GM23338 (cell line): ENCODE measurements at regions not wholly inside any gene's neighbourhood (a gene's known extent, or its start where the extent isn't known, plus 50 kb on each side); places are given as distances from the start of the nearest gene placed in this dataset.

Experiments used
- EZH2phosphoT487 ChIP-seq: fragments of 200-600 bp; sonication (generic); IDR thresholded peaks from one replicate; pipeline ENCODE4 v1.8.1; 2018; ENCODE audit warnings: antibody characterized with exemption; ENCODE audit not compliant: unreplicated experiment
- JUNB ChIP-seq: IDR thresholded peaks from one replicate; pipeline ENCODE4 v1.6.1; 2016; ENCODE audit warnings: antibody characterized with exemption; ENCODE audit not compliant: unreplicated experiment
- NANOG ChIP-seq: IDR thresholded peaks from 2 replicates; pipeline ENCODE4 v1.6.1; 2016; ENCODE audit warnings: antibody characterized with exemption, borderline replicate concordance
- POLR2AphosphoS5 ChIP-seq: IDR thresholded peaks from 2 replicates; pipeline ENCODE4 v1.6.1; 2016; ENCODE audit warnings: antibody characterized with exemption, low read depth
- ZNF331 ChIP-seq: fragments of 250-450 bp; sonication (Bioruptor Pico); IDR thresholded peaks from 2 replicates; pipeline ENCODE4 v1.5.0; 2020; ENCODE audit warnings: low read depth, mild to moderate bottlenecking, moderate library complexity
- TF ChIP-seq, protein P1 (sequence below), 2 experiments: fragments of 200-600 bp in 1 of 2; sonication (generic) in 1 of 2; conservative IDR thresholded peaks; 2 replicates each; pipeline versions ENCODE4 v1.5.1 to v1.6.1; 2016 to 2017; ENCODE audit warnings: antibody characterized with exemption in 2 of 2, low read depth in 2 of 2, mild to moderate bottlenecking in 2 of 2, moderate library complexity in 1 of 2
- TF ChIP-seq, protein P2 (sequence below): IDR thresholded peaks from one replicate; pipeline ENCODE4 v1.6.1; 2018; ENCODE audit warnings: antibody characterized with exemption; ENCODE audit not compliant: unreplicated experiment
- TF ChIP-seq, protein P3 (sequence below): IDR thresholded peaks from 2 replicates; pipeline ENCODE4 v1.6.1; 2016; ENCODE audit warnings: antibody characterized with exemption

DNA sequence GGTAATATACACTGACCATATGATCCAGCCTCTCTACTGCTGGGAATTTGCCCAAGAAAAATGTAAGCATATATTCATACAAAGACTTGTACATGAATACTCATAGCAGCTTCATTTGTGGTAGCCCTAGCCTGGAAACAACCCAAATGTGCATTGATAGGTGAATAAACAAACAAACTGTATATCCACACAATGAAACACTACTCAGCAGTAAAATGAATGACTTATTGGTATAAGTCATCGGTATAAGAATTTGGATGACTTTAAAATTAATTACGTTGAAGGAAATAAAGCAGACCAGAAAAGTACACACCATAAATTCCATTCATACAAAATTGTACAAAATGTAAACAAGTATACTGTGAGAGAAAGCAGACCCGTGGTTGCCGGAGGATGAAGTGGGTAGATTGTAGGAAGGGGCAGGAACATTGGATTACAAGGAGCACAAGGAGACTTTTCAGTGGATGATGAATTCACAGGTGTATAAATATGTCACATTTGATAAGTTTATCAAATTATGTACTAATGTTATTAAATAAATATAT lies 376.7 kb downstream of the TDRD15 start:
- TF ChIP-seq POLR2AphosphoS5 (no peak), JUNB (no peak), NANOG (no peak), EZH2phosphoT487 (no peak), ZNF331 (CRISPR knock-in tag) (no peak)
- TF ChIP-seq, protein P1, sequence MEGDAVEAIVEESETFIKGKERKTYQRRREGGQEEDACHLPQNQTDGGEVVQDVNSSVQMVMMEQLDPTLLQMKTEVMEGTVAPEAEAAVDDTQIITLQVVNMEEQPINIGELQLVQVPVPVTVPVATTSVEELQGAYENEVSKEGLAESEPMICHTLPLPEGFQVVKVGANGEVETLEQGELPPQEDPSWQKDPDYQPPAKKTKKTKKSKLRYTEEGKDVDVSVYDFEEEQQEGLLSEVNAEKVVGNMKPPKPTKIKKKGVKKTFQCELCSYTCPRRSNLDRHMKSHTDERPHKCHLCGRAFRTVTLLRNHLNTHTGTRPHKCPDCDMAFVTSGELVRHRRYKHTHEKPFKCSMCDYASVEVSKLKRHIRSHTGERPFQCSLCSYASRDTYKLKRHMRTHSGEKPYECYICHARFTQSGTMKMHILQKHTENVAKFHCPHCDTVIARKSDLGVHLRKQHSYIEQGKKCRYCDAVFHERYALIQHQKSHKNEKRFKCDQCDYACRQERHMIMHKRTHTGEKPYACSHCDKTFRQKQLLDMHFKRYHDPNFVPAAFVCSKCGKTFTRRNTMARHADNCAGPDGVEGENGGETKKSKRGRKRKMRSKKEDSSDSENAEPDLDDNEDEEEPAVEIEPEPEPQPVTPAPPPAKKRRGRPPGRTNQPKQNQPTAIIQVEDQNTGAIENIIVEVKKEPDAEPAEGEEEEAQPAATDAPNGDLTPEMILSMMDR (conservative IDR thresholded peaks at IDR 0.05; ENCODE audit: low read depth in 2 of 2), result no peak
- TF ChIP-seq, protein P2, sequence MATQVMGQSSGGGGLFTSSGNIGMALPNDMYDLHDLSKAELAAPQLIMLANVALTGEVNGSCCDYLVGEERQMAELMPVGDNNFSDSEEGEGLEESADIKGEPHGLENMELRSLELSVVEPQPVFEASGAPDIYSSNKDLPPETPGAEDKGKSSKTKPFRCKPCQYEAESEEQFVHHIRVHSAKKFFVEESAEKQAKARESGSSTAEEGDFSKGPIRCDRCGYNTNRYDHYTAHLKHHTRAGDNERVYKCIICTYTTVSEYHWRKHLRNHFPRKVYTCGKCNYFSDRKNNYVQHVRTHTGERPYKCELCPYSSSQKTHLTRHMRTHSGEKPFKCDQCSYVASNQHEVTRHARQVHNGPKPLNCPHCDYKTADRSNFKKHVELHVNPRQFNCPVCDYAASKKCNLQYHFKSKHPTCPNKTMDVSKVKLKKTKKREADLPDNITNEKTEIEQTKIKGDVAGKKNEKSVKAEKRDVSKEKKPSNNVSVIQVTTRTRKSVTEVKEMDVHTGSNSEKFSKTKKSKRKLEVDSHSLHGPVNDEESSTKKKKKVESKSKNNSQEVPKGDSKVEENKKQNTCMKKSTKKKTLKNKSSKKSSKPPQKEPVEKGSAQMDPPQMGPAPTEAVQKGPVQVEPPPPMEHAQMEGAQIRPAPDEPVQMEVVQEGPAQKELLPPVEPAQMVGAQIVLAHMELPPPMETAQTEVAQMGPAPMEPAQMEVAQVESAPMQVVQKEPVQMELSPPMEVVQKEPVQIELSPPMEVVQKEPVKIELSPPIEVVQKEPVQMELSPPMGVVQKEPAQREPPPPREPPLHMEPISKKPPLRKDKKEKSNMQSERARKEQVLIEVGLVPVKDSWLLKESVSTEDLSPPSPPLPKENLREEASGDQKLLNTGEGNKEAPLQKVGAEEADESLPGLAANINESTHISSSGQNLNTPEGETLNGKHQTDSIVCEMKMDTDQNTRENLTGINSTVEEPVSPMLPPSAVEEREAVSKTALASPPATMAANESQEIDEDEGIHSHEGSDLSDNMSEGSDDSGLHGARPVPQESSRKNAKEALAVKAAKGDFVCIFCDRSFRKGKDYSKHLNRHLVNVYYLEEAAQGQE, result no peak
- TF ChIP-seq, protein P3, sequence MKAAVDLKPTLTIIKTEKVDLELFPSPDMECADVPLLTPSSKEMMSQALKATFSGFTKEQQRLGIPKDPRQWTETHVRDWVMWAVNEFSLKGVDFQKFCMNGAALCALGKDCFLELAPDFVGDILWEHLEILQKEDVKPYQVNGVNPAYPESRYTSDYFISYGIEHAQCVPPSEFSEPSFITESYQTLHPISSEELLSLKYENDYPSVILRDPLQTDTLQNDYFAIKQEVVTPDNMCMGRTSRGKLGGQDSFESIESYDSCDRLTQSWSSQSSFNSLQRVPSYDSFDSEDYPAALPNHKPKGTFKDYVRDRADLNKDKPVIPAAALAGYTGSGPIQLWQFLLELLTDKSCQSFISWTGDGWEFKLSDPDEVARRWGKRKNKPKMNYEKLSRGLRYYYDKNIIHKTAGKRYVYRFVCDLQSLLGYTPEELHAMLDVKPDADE, result no peak
